B cell (primary cell): ENCODE measurements at regions not wholly inside any gene's neighbourhood (a gene's known extent, or its start where the extent isn't known, plus 50 kb on each side); places are given as distances from the start of the nearest gene placed in this dataset.

Experiments used
- ATAC-seq: fragments of 200-7000 bp; cut with Tn5 transposase; one replicate; pipeline ENCODE4 v1.10.0; 2021; ENCODE audit warnings: low read depth, mild to moderate bottlenecking, moderate number of reproducible peaks, moderate library complexity
- CTCF ChIA-PET: fragments of 350-600 bp; sonication (Branson Sonifier 250); formaldehyde crosslinking; loops from one replicate; lab custom pipeline; 2021; ENCODE audit warnings: antibody characterized with exemption, inconsistent platforms; lab: Charles Lee
- POLR2A ChIA-PET: fragments of 350-600 bp; sonication (Branson Sonifier 250); formaldehyde crosslinking; loops from one replicate; lab custom pipeline; 2021; ENCODE audit warnings: antibody characterized with exemption; lab: Charles Lee
- DNase-seq: peaks from one replicate; pipeline ENCODE4 v3.0.0; 2013
- H2AFZ ChIP-seq: 2 replicates; pipeline ENCODE4 v1.6.1; 2012; ENCODE audit warnings: mild to moderate bottlenecking, low read depth, low read length; ENCODE audit not compliant: insufficient read depth, poor library complexity, severe bottlenecking
- H3K27ac ChIP-seq, 2 donors: 1 replicate in 1 of 2; 2 replicates in 1 of 2; pipeline ENCODE4 v1.5.1; 2012 to 2013; ENCODE audit warnings: low read length in 2 of 2, mild to moderate bottlenecking in 2 of 2, moderate library complexity in 1 of 2
- H3K27me3 ChIP-seq, 4 experiments: fragments of 200-600 bp in 1 of 4; sonication (generic) in 1 of 4; replicated peaks in 1 of 4; 1 replicate in 2 of 4; 2 replicates in 2 of 4; pipeline versions ENCODE4 v1.6.1 to v1.7.0; 2013 to 2016; ENCODE audit warnings: low read length in 3 of 4, mild to moderate bottlenecking in 2 of 4, mixed read lengths in 1 of 4, moderate library complexity in 1 of 4; ENCODE audit not compliant: insufficient read depth in 4 of 4, control insufficient read depth in 3 of 4; ENCODE audit errors: control extremely low read depth in 1 of 4
- H3K36me3 ChIP-seq, 2 experiments: replicated peaks in 1 of 2; 1 replicate in 1 of 2; 2 replicates in 1 of 2; pipeline versions ENCODE4 v1.6.1 to v1.7.1; 2013; ENCODE audit warnings: low read length in 1 of 2; ENCODE audit not compliant: insufficient read depth in 2 of 2, control insufficient read depth in 1 of 2; ENCODE audit errors: control extremely low read depth in 1 of 2, extremely low read depth in 1 of 2
- H3K4me1 ChIP-seq, 2 donors: fragments of 200-600 bp in 1 of 2; sonication (generic) in 1 of 2; 1 replicate in 1 of 2; 2 replicates in 1 of 2; pipeline versions ENCODE4 v1.5.1 to v1.6.1; 2013 to 2017; ENCODE audit warnings: low read length in 2 of 2; ENCODE audit not compliant: control insufficient read depth in 2 of 2, insufficient read depth in 2 of 2
- H3K4me2 ChIP-seq: replicated peaks from 2 replicates; pipeline ENCODE3; 2012; ENCODE audit warnings: mild to moderate bottlenecking, low read depth, low read length; ENCODE audit not compliant: poor library complexity, severe bottlenecking
- H3K4me3 ChIP-seq, 5 experiments: fragments of 200-600 bp in 1 of 5; sonication (generic) in 1 of 5; 1 replicate in 3 of 5; 2 replicates in 2 of 5; pipeline versions ENCODE4 v1.5.1 to v1.7.0; 2011 to 2016; ENCODE audit warnings: low read length in 4 of 5, mild to moderate bottlenecking in 4 of 5, low read depth in 2 of 5, control low read depth in 1 of 5, moderate library complexity in 1 of 5; ENCODE audit not compliant: insufficient read depth in 1 of 5; ENCODE audit errors: control extremely low read depth in 1 of 5, extremely low read depth in 1 of 5
- H3K79me2 ChIP-seq: fragments of 200-600 bp; sonication (generic); one replicate; pipeline ENCODE4 v1.6.0; 2016; ENCODE audit warnings: low read length; ENCODE audit not compliant: control insufficient read depth, insufficient read depth
- H3K9ac ChIP-seq: fragments of 200-600 bp; sonication (generic); 2 replicates; pipeline ENCODE4 v1.6.1; 2017; ENCODE audit warnings: mild to moderate bottlenecking, low read length, moderate library complexity
- H3K9me3 ChIP-seq, 3 donors: one replicate each; pipeline versions ENCODE4 v1.6.1 to v1.7.1; 2013; ENCODE audit warnings: low read length in 2 of 3; ENCODE audit not compliant: control insufficient read depth in 2 of 3, insufficient read depth in 1 of 3; ENCODE audit errors: control extremely low read depth in 1 of 3
- H4K20me1 ChIP-seq: 2 replicates; pipeline ENCODE4 v1.6.0; 2012; ENCODE audit warnings: mild to moderate bottlenecking, low read length; ENCODE audit not compliant: insufficient read depth, control insufficient read depth, poor library complexity, severe bottlenecking
- H3K27ac Mint-ChIP-seq: one replicate; pipeline ENCODE4 v1.8.0; 2021; ENCODE audit warnings: mixed read lengths
- H3K27me3 Mint-ChIP-seq: one replicate; pipeline ENCODE4 v1.8.0; 2021; ENCODE audit warnings: mixed read lengths
- H3K4me1 Mint-ChIP-seq: one replicate; pipeline ENCODE4 v1.8.0; 2021; ENCODE audit warnings: mixed read lengths
- H3K4me3 Mint-ChIP-seq: one replicate; pipeline ENCODE4 v1.8.0; 2021; ENCODE audit warnings: mixed read lengths
- H3K9me3 Mint-ChIP-seq: one replicate; pipeline ENCODE4 v1.8.0; 2022; ENCODE audit warnings: mixed read lengths; ENCODE audit not compliant: insufficient read depth
- EZH2 ChIP-seq: IDR thresholded peaks from 2 replicates; pipeline ENCODE4 v1.6.1; 2012; ENCODE audit warnings: borderline replicate concordance, low read depth, mild to moderate bottlenecking, moderate library complexity, low read length; ENCODE audit not compliant: insufficient read depth, poor library complexity, severe bottlenecking
- WGBS: methylation state at CpG from one replicate; pipeline ENCODE4 v1.1.5; 2013; ENCODE audit warnings: missing lambda C conversion rate; ENCODE audit not compliant: insufficient coverage; 5-methylcytosine and 5-hydroxymethylcytosine counted together
- intact Hi-C: fragments of 100-400 bp; cut with micrococcal nuclease; formaldehyde crosslinking; loops from one replicate; pipeline ENCODE4 v1.10.0; 2022
- TF ChIP-seq, protein P1 (sequence below): fragments of 200-600 bp; IDR thresholded peaks from one replicate; pipeline ENCODE4 v1.8.0; 2022; ENCODE audit warnings: antibody characterized with exemption, mild to moderate bottlenecking

DNA sequence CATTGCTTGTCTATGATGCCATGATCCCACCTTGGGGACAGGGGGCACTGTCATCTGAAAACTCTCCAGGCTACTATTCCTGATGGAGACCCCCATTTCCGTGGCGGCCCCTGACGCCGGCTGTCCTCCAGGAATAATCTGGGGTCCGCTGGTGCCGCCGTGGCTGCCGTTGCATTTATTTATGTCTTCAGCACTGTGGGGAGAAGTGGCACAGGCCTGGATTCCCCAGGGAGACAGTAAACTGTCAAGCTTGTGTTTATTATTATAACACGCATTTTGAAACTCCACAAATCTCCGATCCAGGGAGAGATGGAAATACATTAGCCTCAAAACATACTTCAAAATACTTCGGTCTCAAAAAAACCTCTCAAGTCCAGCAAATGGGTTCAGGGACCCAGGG, 126.9 kb upstream of the C1orf174 start:
- H3K36me3 ChIP-seq, result no peaks in the 10 kb centered on the region
- peak; percentile 34 for ATAC-seq
- no peak overlapping the region for H2AFZ ChIP-seq
- H3K27ac ChIP-seq, result peak overlapping the region; percentile 69 to 80
- H3K79me2 ChIP-seq, result no peaks in the 10 kb centered on the region
- H3K9me3 ChIP-seq, result peaks cover 0 to 17% (median 10%) of the 10 kb centered on the region in 3 donors
- peak overlapping the region in 3 of 5 experiments; percentile 19 to 47 (median 30) for H3K4me3 ChIP-seq
- Mint-ChIP-seq H3K4me3 (peak overlapping the region; percentile 82), H3K4me1 (peaks cover 63% of the 10 kb centered on the region), H3K27ac (peak overlapping the region; percentile 92), H3K9me3 (peaks cover 6% of the 10 kb centered on the region), H3K27me3 (no peaks in the 10 kb centered on the region)
- ChIA-PET POLR2A (interaction anchor here (0.5 to 2.5 kb wide), 8 partner anchors 9 to 184 kb away, joined by 3 to 19 read pairs (median 7); partner anchors contain the start of genes CEP104 and DFFB), CTCF (interaction anchor here (0.9 to 3.0 kb wide), 8 partner anchors 9 to 126 kb away, joined by 3 to 20 read pairs (median 4); no protein-coding TSS in a partner anchor)
- peak; percentile 68 for DNase-seq
- peaks cover 33 to 43% of the 10 kb centered on the region in 2 donors for H3K4me1 ChIP-seq
- H3K9ac ChIP-seq, result peak overlapping the region; percentile 46
- TF ChIP-seq EZH2, result no peak
- TF ChIP-seq, protein P1, sequence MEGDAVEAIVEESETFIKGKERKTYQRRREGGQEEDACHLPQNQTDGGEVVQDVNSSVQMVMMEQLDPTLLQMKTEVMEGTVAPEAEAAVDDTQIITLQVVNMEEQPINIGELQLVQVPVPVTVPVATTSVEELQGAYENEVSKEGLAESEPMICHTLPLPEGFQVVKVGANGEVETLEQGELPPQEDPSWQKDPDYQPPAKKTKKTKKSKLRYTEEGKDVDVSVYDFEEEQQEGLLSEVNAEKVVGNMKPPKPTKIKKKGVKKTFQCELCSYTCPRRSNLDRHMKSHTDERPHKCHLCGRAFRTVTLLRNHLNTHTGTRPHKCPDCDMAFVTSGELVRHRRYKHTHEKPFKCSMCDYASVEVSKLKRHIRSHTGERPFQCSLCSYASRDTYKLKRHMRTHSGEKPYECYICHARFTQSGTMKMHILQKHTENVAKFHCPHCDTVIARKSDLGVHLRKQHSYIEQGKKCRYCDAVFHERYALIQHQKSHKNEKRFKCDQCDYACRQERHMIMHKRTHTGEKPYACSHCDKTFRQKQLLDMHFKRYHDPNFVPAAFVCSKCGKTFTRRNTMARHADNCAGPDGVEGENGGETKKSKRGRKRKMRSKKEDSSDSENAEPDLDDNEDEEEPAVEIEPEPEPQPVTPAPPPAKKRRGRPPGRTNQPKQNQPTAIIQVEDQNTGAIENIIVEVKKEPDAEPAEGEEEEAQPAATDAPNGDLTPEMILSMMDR, result no peak
- H3K4me2 ChIP-seq, result peak overlapping the region; percentile 69
- H3K27me3 ChIP-seq, result no peaks in the 10 kb centered on the region
- H4K20me1 ChIP-seq, result no peaks in the 10 kb centered on the region
- 11% methylated on average over 7 of the region's 11 CpGs for WGBS
- intact Hi-C loops, result loop anchor here (1.0 kb wide), 3 partner anchors 14 to 20 kb away; no protein-coding TSS in a partner anchor

DNA sequence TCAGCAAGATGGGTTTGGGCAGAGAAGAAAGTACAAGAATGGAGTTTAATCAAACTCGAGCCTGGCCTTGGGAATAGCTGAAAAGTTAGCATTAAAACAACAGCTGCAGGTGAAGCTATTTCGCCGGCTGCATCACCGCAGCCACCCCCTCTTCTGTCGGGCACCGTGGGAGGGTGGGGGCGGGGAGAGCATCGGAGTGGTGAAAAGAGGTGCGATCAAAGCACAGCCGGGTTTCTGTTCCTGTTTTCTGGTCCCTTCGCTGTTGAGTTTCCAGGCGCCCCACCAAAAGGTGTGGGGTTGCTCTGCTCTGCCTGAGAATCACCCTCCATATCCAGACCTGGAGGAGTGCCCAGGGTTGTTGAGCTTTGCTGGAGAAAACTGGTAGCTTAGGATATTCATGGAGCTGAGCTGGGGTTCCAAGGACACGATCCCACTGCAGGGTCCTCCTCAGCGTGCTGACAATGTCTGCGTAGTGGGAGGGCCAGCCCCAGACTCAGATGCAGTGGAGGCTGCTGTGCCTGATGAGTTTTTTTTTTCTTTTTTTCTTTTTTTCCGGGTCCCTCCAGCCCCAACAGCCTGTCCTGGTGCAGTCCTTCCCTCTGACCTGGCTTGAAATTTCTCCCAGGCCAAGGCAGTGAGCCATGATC, 127.5 kb upstream of the C1orf174 start:
- Histone ChIP-seq H2AFZ (no peak overlapping the region), H3K79me2 (no peaks in the 10 kb centered on the region), H3K4me2 (peak overlapping the region; percentile 69), H3K4me3 (peak overlapping the region in 3 of 5 experiments; percentile 19 to 47 (median 30)), H3K27me3 (no peaks in the 10 kb centered on the region), H3K9me3 (peaks cover 1 to 20% (median 10%) of the 10 kb centered on the region in 3 donors), H3K27ac (peak overlapping the region; percentile 69 to 80), H3K36me3 (peaks cover 0 to 2% of the 10 kb centered on the region in 2 experiments), H4K20me1 (no peaks in the 10 kb centered on the region), H3K4me1 (peaks cover 33 to 43% of the 10 kb centered on the region in 2 donors), H3K9ac (peak overlapping the region; percentile 46)
- peak; percentile 94 for DNase-seq
- Mint-ChIP-seq H3K9me3 (peaks cover 6% of the 10 kb centered on the region), H3K4me1 (peaks cover 64% of the 10 kb centered on the region), H3K4me3 (peak overlapping the region; percentile 82), H3K27ac (peak overlapping the region; percentile 92), H3K27me3 (no peaks in the 10 kb centered on the region)
- intact Hi-C loops, result loop anchor here (1.0 kb wide), 3 partner anchors 14 to 20 kb away; no protein-coding TSS in a partner anchor
- 10% methylated on average over 11 of the region's 16 CpGs for WGBS
- ATAC-seq, result peak; percentile 93
- CTCF ChIA-PET, result interaction anchor here (0.9 to 3.0 kb wide), 8 partner anchors 8 to 127 kb away, joined by 3 to 20 read pairs (median 4); no protein-coding TSS in a partner anchor
- TF ChIP-seq, protein P1, result no peak
- no peak for TF ChIP-seq EZH2
- POLR2A ChIA-PET, result interaction anchor here (0.5 to 2.5 kb wide), 8 partner anchors 9 to 185 kb away, joined by 3 to 19 read pairs (median 7); partner anchors contain the start of genes CEP104 and DFFB
